ENCODE measurements at regions not wholly inside any gene's neighbourhood (a gene's known extent, or its start where the extent isn't known, plus 50 kb on each side); places are given as distances from the start of the nearest gene placed in this dataset.

DNA sequence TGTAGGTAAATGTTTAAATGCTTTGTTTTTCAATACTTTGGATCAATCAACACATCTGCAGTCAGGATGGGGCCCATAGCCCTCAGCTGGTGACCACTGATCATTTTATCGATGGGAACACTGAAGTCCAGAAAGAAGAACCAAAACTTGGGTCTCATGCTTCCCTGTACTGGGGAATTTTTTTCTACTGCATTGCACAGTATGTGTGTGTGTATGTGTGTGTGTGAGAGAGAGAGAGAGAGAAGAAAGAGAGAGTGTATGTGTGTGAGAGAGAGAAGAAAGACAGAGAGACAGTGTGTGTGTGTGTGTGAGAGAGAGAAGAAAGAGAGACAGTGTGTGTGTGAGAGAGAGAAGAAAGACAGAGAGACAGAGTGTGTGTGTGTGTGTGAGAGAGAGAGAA is 202.9 kb upstream of the MSX2 start:
- TF ChIP-seq, protein P1, sequence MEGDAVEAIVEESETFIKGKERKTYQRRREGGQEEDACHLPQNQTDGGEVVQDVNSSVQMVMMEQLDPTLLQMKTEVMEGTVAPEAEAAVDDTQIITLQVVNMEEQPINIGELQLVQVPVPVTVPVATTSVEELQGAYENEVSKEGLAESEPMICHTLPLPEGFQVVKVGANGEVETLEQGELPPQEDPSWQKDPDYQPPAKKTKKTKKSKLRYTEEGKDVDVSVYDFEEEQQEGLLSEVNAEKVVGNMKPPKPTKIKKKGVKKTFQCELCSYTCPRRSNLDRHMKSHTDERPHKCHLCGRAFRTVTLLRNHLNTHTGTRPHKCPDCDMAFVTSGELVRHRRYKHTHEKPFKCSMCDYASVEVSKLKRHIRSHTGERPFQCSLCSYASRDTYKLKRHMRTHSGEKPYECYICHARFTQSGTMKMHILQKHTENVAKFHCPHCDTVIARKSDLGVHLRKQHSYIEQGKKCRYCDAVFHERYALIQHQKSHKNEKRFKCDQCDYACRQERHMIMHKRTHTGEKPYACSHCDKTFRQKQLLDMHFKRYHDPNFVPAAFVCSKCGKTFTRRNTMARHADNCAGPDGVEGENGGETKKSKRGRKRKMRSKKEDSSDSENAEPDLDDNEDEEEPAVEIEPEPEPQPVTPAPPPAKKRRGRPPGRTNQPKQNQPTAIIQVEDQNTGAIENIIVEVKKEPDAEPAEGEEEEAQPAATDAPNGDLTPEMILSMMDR (IDR thresholded peaks at IDR 0.05), result no peak
- TF ChIP-seq POLR2A (IDR thresholded peaks at IDR 0.05), result no peak

All from body of pancreas (tissue), 4 donors.